Endodermal cell (in vitro differentiated cells): ENCODE measurements at regions not wholly inside any gene's neighbourhood (a gene's known extent, or its start where the extent isn't known, plus 50 kb on each side); places are given as distances from the start of the nearest gene placed in this dataset.
"Not testable (repeated sequence)": the region's sequence is repeated elsewhere in the genome, so short reads cannot be mapped to it uniquely, and the experiment has no call there.

Experiments used
- DNase-seq: peaks from one replicate; pipeline ENCODE4 v3.0.0-alpha.2; 2017
- H3K27ac ChIP-seq: 2 replicates; pipeline ENCODE4 v1.5.1; 2013; ENCODE audit warnings: mild to moderate bottlenecking, low read depth, low read length, moderate library complexity
- H3K27me3 ChIP-seq: 2 replicates; pipeline ENCODE4 v1.6.1; 2013; ENCODE audit warnings: mild to moderate bottlenecking, low read length, moderate library complexity; ENCODE audit not compliant: insufficient read depth, control insufficient read depth, poor library complexity, severe bottlenecking
- H3K36me3 ChIP-seq: 2 replicates; pipeline ENCODE4 v1.7.0; 2013; ENCODE audit warnings: mild to moderate bottlenecking, low read length, moderate library complexity; ENCODE audit not compliant: control insufficient read depth, insufficient read depth
- H3K4me1 ChIP-seq: one replicate; pipeline ENCODE4 v1.7.0; 2013; ENCODE audit warnings: low read length; ENCODE audit not compliant: control insufficient read depth, insufficient read depth
- H3K4me3 ChIP-seq: 2 replicates; pipeline ENCODE4 v1.5.1; 2013; ENCODE audit warnings: mild to moderate bottlenecking, low read length, moderate library complexity
- H3K9ac ChIP-seq: 2 replicates; pipeline ENCODE4 v1.6.1; 2013; ENCODE audit warnings: mild to moderate bottlenecking, low read length, moderate library complexity; ENCODE audit not compliant: poor library complexity, severe bottlenecking; ENCODE audit errors: extremely low read depth
- H3K9me3 ChIP-seq: 2 replicates; pipeline ENCODE4 v1.6.1; 2013; ENCODE audit warnings: mild to moderate bottlenecking, low read length, moderate library complexity; ENCODE audit not compliant: control insufficient read depth
- H3K27ac Mint-ChIP-seq: 2 replicates; pipeline ENCODE4 v1.8.0; 2020; ENCODE audit warnings: mixed read lengths
- H3K27me3 Mint-ChIP-seq: 2 replicates; pipeline ENCODE4 v1.8.0; 2021; ENCODE audit warnings: mild to moderate bottlenecking, mixed read lengths; ENCODE audit not compliant: insufficient read depth
- H3K36me3 Mint-ChIP-seq: 2 replicates; pipeline ENCODE4 v1.8.0; 2020; ENCODE audit warnings: low read depth, mixed read lengths
- H3K4me1 Mint-ChIP-seq: 2 replicates; pipeline ENCODE4 v1.8.0; 2020; ENCODE audit warnings: mixed read lengths
- H3K4me3 Mint-ChIP-seq: 2 replicates; pipeline ENCODE4 v1.8.0; 2020; ENCODE audit warnings: mild to moderate bottlenecking, moderate library complexity, mixed read lengths
- H3K9me3 Mint-ChIP-seq: 2 replicates; pipeline ENCODE4 v1.8.0; 2020; ENCODE audit warnings: mild to moderate bottlenecking, mixed read lengths
- WGBS, 2 experiments: methylation state at CpG; one replicate each; pipeline versions ENCODE4 v1.1.5 to v1.1.7; 2013; ENCODE audit warnings: missing lambda C conversion rate in 2 of 2, mixed read lengths in 1 of 2; ENCODE audit not compliant: insufficient coverage in 1 of 2, insufficient read length in 1 of 2; 5-methylcytosine and 5-hydroxymethylcytosine counted together
- TF ChIP-seq, protein P1 (sequence below): fragments of 200-600 bp; sonication (generic); conservative IDR thresholded peaks from 2 replicates; pipeline ENCODE4 v1.5.0; 2021; ENCODE audit warnings: antibody characterized with exemption, mild to moderate bottlenecking

DNA sequence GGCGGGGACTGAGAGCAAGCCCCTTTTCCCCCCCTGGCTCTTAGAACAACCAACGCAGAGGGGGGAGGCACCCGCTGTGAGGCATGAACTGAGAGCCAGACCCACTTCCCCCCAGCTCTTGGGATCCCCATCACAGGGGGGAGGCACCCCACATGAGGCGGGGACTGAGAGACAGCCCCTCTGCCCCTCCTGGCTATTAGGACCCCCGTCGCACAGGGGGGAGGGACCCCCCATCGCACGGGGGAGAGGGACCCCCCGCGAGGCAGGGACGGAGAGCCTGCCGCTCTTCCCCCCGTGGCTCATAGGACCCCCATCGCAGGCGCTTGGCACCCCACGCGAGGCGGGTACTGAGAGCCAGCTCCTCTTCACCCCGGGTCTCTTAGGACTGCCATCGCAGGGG is 195.8 kb upstream of the PZP start:
- H3K27me3 ChIP-seq, result no peaks in the 10 kb centered on the region
- no peaks in the 10 kb centered on the region for H3K36me3 ChIP-seq
- no peak overlapping the region for H3K27ac ChIP-seq
- H3K9ac ChIP-seq, result no peak overlapping the region
- WGBS, 2 experiments, result 70 to 84% methylated on average over 7 to 17 of the region's 20 CpGs
- no peak overlapping the region for H3K27ac Mint-ChIP-seq
- no peak overlapping the region for H3K4me3 Mint-ChIP-seq
- no peaks in the 10 kb centered on the region for H3K4me1 ChIP-seq
- peak; percentile 48 for DNase-seq
- H3K9me3 ChIP-seq, result no peaks in the 10 kb centered on the region
- H3K4me1 Mint-ChIP-seq, result peaks cover 10% of the 10 kb centered on the region
- peaks cover 6% of the 10 kb centered on the region for H3K36me3 Mint-ChIP-seq
- TF ChIP-seq, protein P1, sequence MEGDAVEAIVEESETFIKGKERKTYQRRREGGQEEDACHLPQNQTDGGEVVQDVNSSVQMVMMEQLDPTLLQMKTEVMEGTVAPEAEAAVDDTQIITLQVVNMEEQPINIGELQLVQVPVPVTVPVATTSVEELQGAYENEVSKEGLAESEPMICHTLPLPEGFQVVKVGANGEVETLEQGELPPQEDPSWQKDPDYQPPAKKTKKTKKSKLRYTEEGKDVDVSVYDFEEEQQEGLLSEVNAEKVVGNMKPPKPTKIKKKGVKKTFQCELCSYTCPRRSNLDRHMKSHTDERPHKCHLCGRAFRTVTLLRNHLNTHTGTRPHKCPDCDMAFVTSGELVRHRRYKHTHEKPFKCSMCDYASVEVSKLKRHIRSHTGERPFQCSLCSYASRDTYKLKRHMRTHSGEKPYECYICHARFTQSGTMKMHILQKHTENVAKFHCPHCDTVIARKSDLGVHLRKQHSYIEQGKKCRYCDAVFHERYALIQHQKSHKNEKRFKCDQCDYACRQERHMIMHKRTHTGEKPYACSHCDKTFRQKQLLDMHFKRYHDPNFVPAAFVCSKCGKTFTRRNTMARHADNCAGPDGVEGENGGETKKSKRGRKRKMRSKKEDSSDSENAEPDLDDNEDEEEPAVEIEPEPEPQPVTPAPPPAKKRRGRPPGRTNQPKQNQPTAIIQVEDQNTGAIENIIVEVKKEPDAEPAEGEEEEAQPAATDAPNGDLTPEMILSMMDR, result no peak
- peaks cover 4% of the 10 kb centered on the region for H3K27me3 Mint-ChIP-seq
- H3K4me3 ChIP-seq, result no peak overlapping the region
- H3K9me3 Mint-ChIP-seq, result no peaks in the 10 kb centered on the region

DNA sequence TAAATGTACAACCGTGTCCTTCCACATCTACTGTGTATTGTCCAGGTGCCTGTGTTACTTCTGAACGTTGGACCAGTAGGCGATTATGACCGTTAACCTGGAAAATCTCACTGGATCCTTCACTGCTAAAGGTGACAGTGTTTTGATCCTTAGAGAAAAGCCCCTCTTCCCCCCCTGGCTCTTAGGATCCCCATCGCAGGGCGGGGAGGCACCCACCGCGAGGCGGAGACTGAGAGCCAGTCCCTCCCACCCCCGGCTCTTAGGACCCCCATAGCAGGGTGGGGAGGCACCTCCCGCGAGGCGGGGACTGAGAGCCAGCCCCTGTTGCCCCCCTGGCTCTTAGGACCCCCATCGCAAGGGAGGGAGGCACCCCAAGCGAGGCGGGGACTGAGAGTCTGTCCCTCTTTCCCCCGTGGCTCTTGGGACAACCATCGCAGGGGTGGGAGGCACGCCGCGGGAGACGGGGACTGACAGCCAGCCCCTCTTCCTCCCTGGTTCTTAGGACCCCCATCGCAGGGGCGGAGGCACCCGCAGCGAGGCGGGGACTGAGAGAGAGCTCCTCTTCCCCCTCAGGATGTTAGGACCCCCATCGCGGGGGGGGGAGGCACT is 194.3 kb upstream of the PZP start:
- not testable (repeated sequence) for H3K9me3 Mint-ChIP-seq, H3K4me3 Mint-ChIP-seq, DNase-seq, H3K4me1 Mint-ChIP-seq, H3K4me3 ChIP-seq, H3K9me3 ChIP-seq, H3K27ac ChIP-seq, H3K36me3 ChIP-seq, H3K36me3 Mint-ChIP-seq, H3K27me3 Mint-ChIP-seq, H3K4me1 ChIP-seq, H3K27ac Mint-ChIP-seq, H3K9ac ChIP-seq, H3K27me3 ChIP-seq
- WGBS, 2 experiments, result 81 to 95% methylated on average over 3 to 6 of the region's 29 CpGs

DNA sequence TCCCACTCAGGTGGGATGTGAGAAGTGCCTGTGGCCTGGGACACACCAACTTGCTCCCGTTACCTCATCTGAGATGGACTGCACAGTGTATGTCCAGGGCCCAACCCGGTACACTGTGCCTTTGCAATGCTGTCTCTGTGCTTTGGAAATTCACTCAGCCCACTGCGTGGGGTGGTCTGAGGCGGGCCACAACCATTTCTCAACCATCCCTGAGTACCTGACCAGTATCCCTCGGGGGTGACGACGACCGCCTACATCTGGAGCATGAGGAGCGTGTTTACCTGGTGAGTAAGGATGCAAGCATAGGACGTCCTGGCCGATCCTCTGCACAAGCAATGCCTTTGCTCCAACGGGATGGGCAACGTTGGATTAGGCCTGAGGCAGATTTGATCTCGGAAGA is 188.2 kb upstream of the PZP start:
- H3K27ac Mint-ChIP-seq, H3K36me3 Mint-ChIP-seq, H3K4me3 Mint-ChIP-seq, H3K27me3 Mint-ChIP-seq, H3K9ac ChIP-seq, H3K4me1 Mint-ChIP-seq, H3K4me3 ChIP-seq, H3K9me3 Mint-ChIP-seq, H3K4me1 ChIP-seq, H3K27ac ChIP-seq, H3K9me3 ChIP-seq, H3K27me3 ChIP-seq, H3K36me3 ChIP-seq: not testable (repeated sequence)
- WGBS, 2 experiments, result 95 to 100% methylated on average over 1 to 9 of the region's 14 CpGs
- DNase-seq, result peak; percentile 18

DNA sequence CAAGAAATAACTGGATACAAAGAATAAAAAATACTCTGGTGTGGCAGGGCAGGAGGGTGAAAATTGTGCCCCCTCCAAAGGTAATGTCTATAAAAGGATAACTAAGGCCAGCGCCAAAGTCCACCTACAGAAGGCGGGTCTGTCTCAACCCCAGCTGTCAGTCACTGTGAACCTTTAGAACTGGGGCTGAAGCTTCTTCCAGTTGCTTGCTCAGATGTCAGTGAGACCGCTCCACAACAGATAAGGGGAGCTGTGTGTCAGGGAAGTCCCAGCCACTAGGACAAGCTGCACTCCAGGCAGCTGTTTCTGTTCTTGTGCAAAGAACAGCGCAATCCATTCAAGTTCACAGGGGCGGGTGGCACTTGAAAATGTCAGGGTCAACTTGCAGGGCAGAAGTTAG is 187.0 kb upstream of the PZP start:
- H3K27ac Mint-ChIP-seq, H3K27me3 Mint-ChIP-seq, H3K4me3 ChIP-seq, H3K9ac ChIP-seq, H3K27ac ChIP-seq, H3K36me3 Mint-ChIP-seq, H3K4me1 ChIP-seq, H3K27me3 ChIP-seq, H3K9me3 ChIP-seq, DNase-seq, H3K4me3 Mint-ChIP-seq, H3K36me3 ChIP-seq, H3K4me1 Mint-ChIP-seq, H3K9me3 Mint-ChIP-seq: not testable (repeated sequence)
- no CpG with 5 or more reads among the region's 5 CpGs for WGBS, 2 experiments
